ENCODE measurements at regions not wholly inside any gene's neighbourhood (a gene's known extent, or its start where the extent isn't known, plus 50 kb on each side); places are given as distances from the start of the nearest gene placed in this dataset.
A peak's percentile ranks its signal among the peaks of the same experiment; 100 is the strongest.
"Not testable (repeated sequence)": the region's sequence is repeated elsewhere in the genome, so short reads cannot be mapped to it uniquely, and the experiment has no call there.

DNA sequence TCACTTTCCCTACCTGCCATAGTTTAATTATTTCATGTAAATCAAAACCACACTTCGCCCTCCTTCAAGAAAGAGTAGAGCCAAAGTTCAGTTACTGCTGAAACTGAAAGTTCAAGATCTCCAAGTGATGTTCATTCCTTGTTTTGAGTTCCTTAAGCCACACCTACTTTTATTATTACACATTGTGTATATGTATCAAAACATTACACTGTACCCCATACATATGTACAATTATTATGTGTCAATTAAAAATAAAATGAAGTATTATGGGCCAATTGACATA is 892.3 kb upstream of the NDST4 start:
- H3K4me3 Mint-ChIP-seq = no peak overlapping the region
- intact Hi-C loops (cut with micrococcal nuclease) = no loop called here
- H3K27ac Mint-ChIP-seq = peak overlapping the region; percentile 81
- no peaks in the 10 kb centered on the region for H3K36me3 Mint-ChIP-seq (ENCODE audit: low read depth)
- no peak for TF ChIP-seq CTCF (IDR thresholded peaks at IDR 0.05)
- H3K4me1 Mint-ChIP-seq (ENCODE audit: low read depth) = peaks cover 2% of the 10 kb centered on the region
- ChIA-PET POLR2A (no interaction called here), CTCF (no interaction called here)
- DNase-seq = no peak
- no peak for ATAC-seq
- no peaks in the 10 kb centered on the region for H3K27me3 Mint-ChIP-seq
- peaks cover 1% of the 10 kb centered on the region for H3K9me3 Mint-ChIP-seq

- no peak overlapping the region for H3K4me3 Mint-ChIP-seq
- CTCF ChIA-PET = no interaction called here
Measured at GRCh38 chr4:116005037-116005805, 891.8 kb upstream of the NDST4 start.

GRCh38 chr4:116001291-116001690 is 887.9 kb upstream of the NDST4 start:
- TF ChIP-seq CTCF (IDR thresholded peaks at IDR 0.05) = no peak
- no peaks in the 10 kb centered on the region for H3K9me3 Mint-ChIP-seq
- no peak overlapping the region for H3K4me3 Mint-ChIP-seq
- H3K4me1 Mint-ChIP-seq (ENCODE audit: low read depth) = peaks cover 2% of the 10 kb centered on the region
- POLR2A ChIA-PET = no interaction called here
- CTCF ChIA-PET = no interaction called here
- H3K27ac Mint-ChIP-seq = no peak overlapping the region
- no peaks in the 10 kb centered on the region for H3K36me3 Mint-ChIP-seq (ENCODE audit: low read depth)
- ATAC-seq = no peak
- no peak for DNase-seq
- intact Hi-C loops (cut with micrococcal nuclease) = no loop called here
- H3K27me3 Mint-ChIP-seq = no peaks in the 10 kb centered on the region

More at GRCh38 chr4:116005037-116005805, 891.8 kb upstream of the NDST4 start:
- ATAC-seq (no peak), DNase-seq (no peak)
- peaks cover 1% of the 10 kb centered on the region for H3K9me3 Mint-ChIP-seq
- TF ChIP-seq CTCF (IDR thresholded peaks at IDR 0.05) = no peak
- H3K36me3 Mint-ChIP-seq (ENCODE audit: low read depth) = no peaks in the 10 kb centered on the region
- peak overlapping the region; percentile 81 for H3K27ac Mint-ChIP-seq
- peaks cover 2% of the 10 kb centered on the region for H3K4me1 Mint-ChIP-seq (ENCODE audit: low read depth)
- no peaks in the 10 kb centered on the region for H3K27me3 Mint-ChIP-seq
- intact Hi-C loops (cut with micrococcal nuclease) = no loop called here
- POLR2A ChIA-PET = no interaction called here

- H3K9me3 Mint-ChIP-seq = no peaks in the 10 kb centered on the region
- H3K4me1 Mint-ChIP-seq (ENCODE audit: low read depth) = no peaks in the 10 kb centered on the region
- no peak overlapping the region for H3K27ac Mint-ChIP-seq
- CTCF ChIA-PET = no interaction called here
- TF ChIP-seq CTCF (IDR thresholded peaks at IDR 0.05) = no peak
- DNase-seq = no peak
- no peaks in the 10 kb centered on the region for H3K36me3 Mint-ChIP-seq (ENCODE audit: low read depth)
- POLR2A ChIA-PET = no interaction called here
- H3K27me3 Mint-ChIP-seq = no peaks in the 10 kb centered on the region
- no peak for ATAC-seq
- H3K4me3 Mint-ChIP-seq = no peak overlapping the region
- intact Hi-C loops (cut with micrococcal nuclease) = no loop called here
Measured at GRCh38 chr4:115986573-115986972, 873.2 kb upstream of the NDST4 start.

- POLR2A ChIA-PET, CTCF ChIA-PET, ATAC-seq: not testable (repeated sequence)
Measured at GRCh38 chr4:115975421-115976001, 862.1 kb upstream of the NDST4 start.

More at GRCh38 chr4:115975421-115976001, 862.1 kb upstream of the NDST4 start:
- H3K27me3 Mint-ChIP-seq; H3K36me3 Mint-ChIP-seq (ENCODE audit: low read depth); H3K27ac Mint-ChIP-seq; H3K9me3 Mint-ChIP-seq; intact Hi-C loops (cut with micrococcal nuclease); H3K4me3 Mint-ChIP-seq; DNase-seq; H3K4me1 Mint-ChIP-seq (ENCODE audit: low read depth): not testable (repeated sequence)

All from activated CD8-positive, alpha-beta T cell treated with anti-CD3 and anti-CD28 coated beads for 36 hours (primary cell).